ENCODE measurements at regions not wholly inside any gene's neighbourhood (a gene's known extent, or its start where the extent isn't known, plus 50 kb on each side); places are given as distances from the start of the nearest gene placed in this dataset.
A peak's percentile ranks its signal among the peaks of the same experiment; 100 is the strongest.

DNA sequence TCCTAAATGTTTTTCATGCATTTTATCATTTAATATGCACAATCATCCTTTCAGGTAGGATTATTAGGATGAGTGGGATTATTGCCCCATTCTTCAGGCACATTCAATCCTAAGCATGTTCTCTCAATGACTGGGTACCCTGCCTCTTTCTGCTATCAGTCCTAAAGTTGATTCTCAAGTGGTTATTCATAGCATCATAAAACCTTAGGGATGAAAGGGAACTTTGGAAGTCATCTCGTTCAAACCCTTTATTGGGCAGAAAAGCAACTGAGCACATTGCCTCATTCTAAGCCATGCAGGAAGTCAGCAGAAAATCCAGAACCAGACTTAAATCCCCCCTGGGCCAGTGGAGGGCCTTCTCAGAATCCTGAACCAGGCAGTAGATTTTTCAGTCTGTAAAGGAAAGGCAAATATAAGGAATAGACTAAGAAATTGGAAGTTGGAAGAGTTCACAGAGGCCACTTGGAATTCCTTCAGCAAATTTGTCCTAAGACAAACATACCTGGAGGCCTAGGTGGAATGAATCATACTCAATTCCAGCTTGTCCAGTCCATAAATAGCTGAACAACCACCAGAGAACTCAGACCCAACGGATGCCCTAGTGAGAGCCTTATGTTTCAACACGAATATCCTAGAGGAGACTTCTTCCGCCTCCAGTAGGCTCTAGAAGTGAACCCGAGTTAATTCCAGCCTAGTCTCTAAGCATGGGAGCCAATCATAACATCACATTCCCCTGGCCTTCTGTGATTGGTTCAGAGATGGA is 62.7 kb downstream of the IRX6 start:
- no peaks in the 10 kb centered on the region for H3K27me3 ChIP-seq
- no peak overlapping the region for H3K4me2 ChIP-seq
- 62% methylated on average over 5 of the region's 5 CpGs for WGBS (ENCODE audit: low lambda C conversion rate, missing lambda C conversion rate)
- DNase-seq (ENCODE audit: low spot score) = peak; percentile 28
- TF ChIP-seq EZH2 (IDR thresholded peaks at IDR 0.05; ENCODE audit: borderline replicate concordance) = no peak
- TF ChIP-seq, protein P1, sequence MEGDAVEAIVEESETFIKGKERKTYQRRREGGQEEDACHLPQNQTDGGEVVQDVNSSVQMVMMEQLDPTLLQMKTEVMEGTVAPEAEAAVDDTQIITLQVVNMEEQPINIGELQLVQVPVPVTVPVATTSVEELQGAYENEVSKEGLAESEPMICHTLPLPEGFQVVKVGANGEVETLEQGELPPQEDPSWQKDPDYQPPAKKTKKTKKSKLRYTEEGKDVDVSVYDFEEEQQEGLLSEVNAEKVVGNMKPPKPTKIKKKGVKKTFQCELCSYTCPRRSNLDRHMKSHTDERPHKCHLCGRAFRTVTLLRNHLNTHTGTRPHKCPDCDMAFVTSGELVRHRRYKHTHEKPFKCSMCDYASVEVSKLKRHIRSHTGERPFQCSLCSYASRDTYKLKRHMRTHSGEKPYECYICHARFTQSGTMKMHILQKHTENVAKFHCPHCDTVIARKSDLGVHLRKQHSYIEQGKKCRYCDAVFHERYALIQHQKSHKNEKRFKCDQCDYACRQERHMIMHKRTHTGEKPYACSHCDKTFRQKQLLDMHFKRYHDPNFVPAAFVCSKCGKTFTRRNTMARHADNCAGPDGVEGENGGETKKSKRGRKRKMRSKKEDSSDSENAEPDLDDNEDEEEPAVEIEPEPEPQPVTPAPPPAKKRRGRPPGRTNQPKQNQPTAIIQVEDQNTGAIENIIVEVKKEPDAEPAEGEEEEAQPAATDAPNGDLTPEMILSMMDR (IDR thresholded peaks at IDR 0.05; ENCODE audit: poor library complexity) = no peak
- no peak for TF ChIP-seq EZH2phosphoT487 (IDR thresholded peaks at IDR 0.05; ENCODE audit: low read depth, severe bottlenecking, unreplicated experiment)
- H3K27ac ChIP-seq = peak overlapping the region; percentile 72
- H3K9me3 ChIP-seq (ENCODE audit: low read depth) = no peaks in the 10 kb centered on the region
- H3K36me3 ChIP-seq (replicated peaks; ENCODE audit: insufficient read depth, low read depth) = no peaks in the 10 kb centered on the region
- no peak overlapping the region for H2AFZ ChIP-seq
- H3K4me3 ChIP-seq = no peak overlapping the region
- H4K20me1 ChIP-seq (ENCODE audit: insufficient read depth, poor library complexity, severe bottlenecking) = no peaks in the 10 kb centered on the region
- H3K79me2 ChIP-seq = no peaks in the 10 kb centered on the region
- H3K4me1 ChIP-seq (ENCODE audit: insufficient read depth) = peaks cover 6% of the 10 kb centered on the region
- no peaks in the 10 kb centered on the region for H3K9me2 ChIP-seq (replicated peaks; ENCODE audit: insufficient read depth)

DNA sequence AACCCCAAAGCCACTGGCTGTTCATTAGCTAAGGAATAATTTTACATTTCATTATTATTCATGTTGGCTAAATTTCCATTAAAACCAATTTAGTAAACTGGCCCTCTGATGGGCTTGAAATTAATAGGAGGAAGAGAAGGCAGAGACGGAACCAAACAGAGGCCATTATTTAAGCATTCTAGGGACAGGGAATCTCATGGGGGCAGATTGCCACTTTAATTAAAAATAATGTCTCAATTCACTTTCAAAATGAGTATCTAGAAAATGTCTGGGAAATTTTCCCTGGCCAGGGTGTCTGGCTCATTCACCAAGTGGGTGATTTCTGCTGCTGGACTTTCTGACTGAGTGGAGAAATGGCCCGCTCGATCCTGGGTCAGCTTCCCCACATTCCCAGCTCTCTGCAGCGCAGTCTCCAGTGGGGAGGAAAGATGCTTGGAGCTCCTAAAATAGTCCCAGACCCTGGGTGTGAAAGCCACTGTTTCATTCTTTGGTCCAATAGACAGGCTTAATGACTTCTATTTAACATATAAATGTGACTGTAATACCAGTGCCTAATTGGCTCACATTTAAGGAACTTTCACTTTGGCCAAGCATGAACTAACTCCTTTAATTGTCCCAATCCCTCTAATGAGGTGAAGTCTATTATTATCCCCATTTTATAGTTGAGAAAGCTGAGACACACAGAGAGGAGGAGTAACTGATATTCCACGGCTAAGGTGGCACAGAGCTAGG is 64.3 kb downstream of the IRX6 start:
- no peaks in the 10 kb centered on the region for H3K27me3 ChIP-seq
- 92% methylated on average over 5 of the region's 5 CpGs for WGBS (ENCODE audit: low lambda C conversion rate, missing lambda C conversion rate)
- H2AFZ ChIP-seq = no peak overlapping the region
- no peaks in the 10 kb centered on the region for H3K9me3 ChIP-seq (ENCODE audit: low read depth)
- no peak for DNase-seq (ENCODE audit: low spot score)
- no peak overlapping the region for H3K4me3 ChIP-seq
- peaks cover 6% of the 10 kb centered on the region for H3K4me1 ChIP-seq (ENCODE audit: insufficient read depth)
- TF ChIP-seq EZH2phosphoT487 (IDR thresholded peaks at IDR 0.05; ENCODE audit: low read depth, severe bottlenecking, unreplicated experiment) (no peak), EZH2 (IDR thresholded peaks at IDR 0.05; ENCODE audit: borderline replicate concordance) (no peak)
- TF ChIP-seq, protein P1 (IDR thresholded peaks at IDR 0.05; ENCODE audit: poor library complexity) = no peak
- H3K79me2 ChIP-seq = no peaks in the 10 kb centered on the region
- no peaks in the 10 kb centered on the region for H4K20me1 ChIP-seq (ENCODE audit: insufficient read depth, poor library complexity, severe bottlenecking)
- no peak overlapping the region for H3K4me2 ChIP-seq
- H3K9me2 ChIP-seq (replicated peaks; ENCODE audit: insufficient read depth) = no peaks in the 10 kb centered on the region
- H3K36me3 ChIP-seq (replicated peaks; ENCODE audit: insufficient read depth, low read depth) = no peaks in the 10 kb centered on the region
- no peak overlapping the region for H3K27ac ChIP-seq

DNA sequence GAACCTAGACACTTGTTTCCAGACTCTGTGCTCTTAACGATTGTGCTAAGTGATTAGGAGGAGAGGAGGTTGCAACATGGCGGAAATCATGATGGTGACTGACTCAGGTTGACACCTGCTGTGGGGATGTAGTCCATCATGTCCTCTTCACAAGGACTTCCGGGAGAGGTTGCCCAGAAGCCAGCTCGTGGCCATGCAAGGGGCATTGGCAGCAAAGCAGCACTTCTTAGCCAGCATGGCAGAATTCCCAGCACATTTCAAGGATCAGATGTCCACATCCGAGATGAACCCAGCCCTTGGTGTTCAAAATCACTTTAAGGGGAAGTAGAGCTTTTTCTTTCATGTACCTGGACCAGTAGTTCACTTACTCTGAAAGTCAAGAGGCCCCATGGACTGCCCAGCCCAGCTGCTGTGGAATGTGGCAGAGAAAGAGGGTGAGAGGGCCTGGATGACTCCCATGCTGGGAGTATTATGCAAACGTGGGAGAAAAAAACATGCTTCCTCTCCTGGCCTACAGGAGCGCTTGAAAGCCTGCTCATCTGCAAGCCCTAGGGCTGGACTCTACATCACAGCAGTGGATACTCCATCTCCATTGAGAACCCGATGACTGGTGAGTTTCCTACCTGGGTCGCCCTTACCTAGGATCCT is 65.5 kb downstream of the IRX6 start:
- Histone ChIP-seq H4K20me1 (ENCODE audit: insufficient read depth, poor library complexity, severe bottlenecking) (no peaks in the 10 kb centered on the region), H3K9me3 (ENCODE audit: low read depth) (no peaks in the 10 kb centered on the region), H3K4me1 (ENCODE audit: insufficient read depth) (peaks cover 6% of the 10 kb centered on the region), H2AFZ (no peak overlapping the region), H3K27ac (no peak overlapping the region), H3K9me2 (replicated peaks; ENCODE audit: insufficient read depth) (no peaks in the 10 kb centered on the region), H3K27me3 (no peaks in the 10 kb centered on the region), H3K4me3 (no peak overlapping the region), H3K79me2 (no peaks in the 10 kb centered on the region), H3K4me2 (no peak overlapping the region), H3K36me3 (replicated peaks; ENCODE audit: insufficient read depth, low read depth) (no peaks in the 10 kb centered on the region)
- DNase-seq (ENCODE audit: low spot score) = no peak
- TF ChIP-seq, protein P1 (IDR thresholded peaks at IDR 0.05; ENCODE audit: poor library complexity) = no peak
- TF ChIP-seq EZH2 (IDR thresholded peaks at IDR 0.05; ENCODE audit: borderline replicate concordance) (no peak), EZH2phosphoT487 (IDR thresholded peaks at IDR 0.05; ENCODE audit: low read depth, severe bottlenecking, unreplicated experiment) (no peak)
- 87% methylated on average over 9 of the region's 9 CpGs for WGBS (ENCODE audit: low lambda C conversion rate, missing lambda C conversion rate)

Measured in hepatocyte (in vitro differentiated cells).